ENCODE measurements at regions not wholly inside any gene's neighbourhood (a gene's known extent, or its start where the extent isn't known, plus 50 kb on each side); places are given as distances from the start of the nearest gene placed in this dataset.

DNA sequence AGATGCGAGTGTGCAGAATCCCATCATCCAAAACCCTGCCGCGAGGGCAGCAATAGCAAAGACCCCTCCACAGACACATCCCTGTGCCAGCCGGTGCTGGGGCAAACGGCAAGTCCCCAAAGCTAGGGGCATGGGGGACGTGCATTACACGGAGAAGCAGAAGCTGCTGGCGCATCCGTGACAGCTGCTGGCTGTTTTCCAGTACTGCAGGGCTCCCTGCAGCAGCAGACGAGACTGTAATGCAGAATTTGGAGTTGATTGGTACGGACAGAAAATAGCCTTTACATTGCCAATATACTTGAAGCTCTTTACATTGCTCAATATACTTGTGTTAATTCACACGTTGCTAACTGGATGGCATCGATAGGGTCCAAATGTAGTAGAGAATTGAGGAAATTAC, 77.2 kb upstream of the TMTC4 start:
- CTCF ChIA-PET (ENCODE audit: low intra/inter-chr PET ratio, low total read pairs) = interaction anchor here (0.9 kb wide), 1 partner anchor 30 kb away, joined by 8 read pairs; no protein-coding TSS in a partner anchor
- ATAC-seq (peak; percentile 89), FAIRE-seq (no peak), DNase-seq (ENCODE audit: low spot score) (peak; percentile 6)
- 43% methylated on average over 13 of the region's 13 CpGs for WGBS (ENCODE audit: low lambda C conversion rate)
- no peak overlapping the region for H3K4me3 ChIP-seq (replicated peaks in 1 of 3; ENCODE audit: insufficient read depth in 1 of 3, low read depth in 2 of 3, low read length in 3 of 3)
- H3K79me2 ChIP-seq (ENCODE audit: insufficient read depth, low read length) = no peaks in the 10 kb centered on the region
- H3K27ac ChIP-seq (ENCODE audit: extremely low read length, insufficient read depth, low read length) = no peak overlapping the region
- BruUV-seq (replicated peaks) = no TSS peak
- intact Hi-C loops (cut with micrococcal nuclease; ENCODE audit: unreplicated experiment) (loop anchor here (1.0 kb wide), 1 partner anchor 30 kb away; no protein-coding TSS in a partner anchor), in situ Hi-C loops (cut with HindIII; ENCODE audit: extremely low pct_ligation_motif_present, low pct_unique_long_range_greater_than_20kb) (no loop called here)
- TF ChIP-seq MTF2 (CRISPR knock-in tag; IDR thresholded peaks at IDR 0.05; ENCODE audit: borderline replicate concordance) = no peak
- peak; percentile 59 for TF ChIP-seq STAG1 (CRISPR knock-in tag; IDR thresholded peaks at IDR 0.05)
- no peak for TF ChIP-seq NAIF1 (CRISPR knock-in tag; IDR thresholded peaks at IDR 0.05; ENCODE audit: borderline replicate concordance)
- TF ChIP-seq, protein P1, sequence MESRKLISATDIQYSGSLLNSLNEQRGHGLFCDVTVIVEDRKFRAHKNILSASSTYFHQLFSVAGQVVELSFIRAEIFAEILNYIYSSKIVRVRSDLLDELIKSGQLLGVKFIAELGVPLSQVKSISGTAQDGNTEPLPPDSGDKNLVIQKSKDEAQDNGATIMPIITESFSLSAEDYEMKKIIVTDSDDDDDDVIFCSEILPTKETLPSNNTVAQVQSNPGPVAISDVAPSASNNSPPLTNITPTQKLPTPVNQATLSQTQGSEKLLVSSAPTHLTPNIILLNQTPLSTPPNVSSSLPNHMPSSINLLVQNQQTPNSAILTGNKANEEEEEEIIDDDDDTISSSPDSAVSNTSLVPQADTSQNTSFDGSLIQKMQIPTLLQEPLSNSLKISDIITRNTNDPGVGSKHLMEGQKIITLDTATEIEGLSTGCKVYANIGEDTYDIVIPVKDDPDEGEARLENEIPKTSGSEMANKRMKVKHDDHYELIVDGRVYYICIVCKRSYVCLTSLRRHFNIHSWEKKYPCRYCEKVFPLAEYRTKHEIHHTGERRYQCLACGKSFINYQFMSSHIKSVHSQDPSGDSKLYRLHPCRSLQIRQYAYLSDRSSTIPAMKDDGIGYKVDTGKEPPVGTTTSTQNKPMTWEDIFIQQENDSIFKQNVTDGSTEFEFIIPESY (CRISPR knock-in tag; IDR thresholded peaks at IDR 0.05) = no peak; the same call in 1 of the 2 replicates
- no peak for TF ChIP-seq ZNF772 (CRISPR knock-in tag; IDR thresholded peaks at IDR 0.05)
- TF ChIP-seq ERF (CRISPR knock-in tag; IDR thresholded peaks at IDR 0.05) = no peak
- no peak for TF ChIP-seq HES4 (CRISPR knock-in tag; IDR thresholded peaks at IDR 0.05; ENCODE audit: borderline replicate concordance)
- TF ChIP-seq, protein P2, sequence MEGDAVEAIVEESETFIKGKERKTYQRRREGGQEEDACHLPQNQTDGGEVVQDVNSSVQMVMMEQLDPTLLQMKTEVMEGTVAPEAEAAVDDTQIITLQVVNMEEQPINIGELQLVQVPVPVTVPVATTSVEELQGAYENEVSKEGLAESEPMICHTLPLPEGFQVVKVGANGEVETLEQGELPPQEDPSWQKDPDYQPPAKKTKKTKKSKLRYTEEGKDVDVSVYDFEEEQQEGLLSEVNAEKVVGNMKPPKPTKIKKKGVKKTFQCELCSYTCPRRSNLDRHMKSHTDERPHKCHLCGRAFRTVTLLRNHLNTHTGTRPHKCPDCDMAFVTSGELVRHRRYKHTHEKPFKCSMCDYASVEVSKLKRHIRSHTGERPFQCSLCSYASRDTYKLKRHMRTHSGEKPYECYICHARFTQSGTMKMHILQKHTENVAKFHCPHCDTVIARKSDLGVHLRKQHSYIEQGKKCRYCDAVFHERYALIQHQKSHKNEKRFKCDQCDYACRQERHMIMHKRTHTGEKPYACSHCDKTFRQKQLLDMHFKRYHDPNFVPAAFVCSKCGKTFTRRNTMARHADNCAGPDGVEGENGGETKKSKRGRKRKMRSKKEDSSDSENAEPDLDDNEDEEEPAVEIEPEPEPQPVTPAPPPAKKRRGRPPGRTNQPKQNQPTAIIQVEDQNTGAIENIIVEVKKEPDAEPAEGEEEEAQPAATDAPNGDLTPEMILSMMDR (CRISPR knock-in tag; IDR thresholded peaks at IDR 0.05) = peak; percentile 65
- no peak for TF ChIP-seq ARNT2 (CRISPR knock-in tag; IDR thresholded peaks at IDR 0.05; ENCODE audit: low read depth)
- TF ChIP-seq TARDBP (CRISPR knock-in tag; IDR thresholded peaks at IDR 0.05) = no peak
- TF ChIP-seq ZNF558 (CRISPR knock-in tag; IDR thresholded peaks at IDR 0.05; ENCODE audit: borderline replicate concordance) = no peak
- TF ChIP-seq BRD4 (CRISPR knock-in tag; IDR thresholded peaks at IDR 0.05) = no peak
- no peak for TF ChIP-seq ZNF382 (CRISPR knock-in tag; IDR thresholded peaks at IDR 0.05; ENCODE audit: borderline replicate concordance)
- no peak for TF ChIP-seq ZNF598 (CRISPR knock-in tag; IDR thresholded peaks at IDR 0.05; ENCODE audit: borderline replicate concordance)
- TF ChIP-seq RAD21 (CRISPR knock-in tag; IDR thresholded peaks at IDR 0.05) = peak; percentile 62
- no peaks in the 10 kb centered on the region for H3K36me3 ChIP-seq (replicated peaks in 1 of 2; ENCODE audit: control insufficient read depth in 1 of 2, insufficient read depth in 2 of 2, low read length in 2 of 2)
- no peaks in the 10 kb centered on the region for H4K20me1 ChIP-seq (ENCODE audit: insufficient read depth, low read length)
- H3K9ac ChIP-seq (ENCODE audit: insufficient read depth, low read depth, low read length) = no peak overlapping the region
- H2AFZ ChIP-seq (ENCODE audit: low read length) = no peak overlapping the region
- H3K9me3 ChIP-seq (ENCODE audit: low read length) = no peaks in the 10 kb centered on the region
- H3K4me1 ChIP-seq (ENCODE audit: insufficient read depth, low read length) = peaks cover 21% of the 10 kb centered on the region; the same call in 1 of the 2 replicates
- H3K27me3 ChIP-seq (ENCODE audit: control insufficient read depth in 1 of 2, insufficient read depth in 2 of 2, low read length in 2 of 2) = peaks cover 1 to 23% of the 10 kb centered on the region in 2 experiments; a peak in 2 of 5 replicates
- POLR2A ChIA-PET = no interaction called here
- H3K4me2 ChIP-seq (ENCODE audit: low read depth, low read length) = peak overlapping the region; percentile 40; the same call in 1 of the 2 replicates
